ENCODE measurements at regions not wholly inside any gene's neighbourhood (a gene's known extent, or its start where the extent isn't known, plus 50 kb on each side); places are given as distances from the start of the nearest gene placed in this dataset.
"Not testable (repeated sequence)": the region's sequence is repeated elsewhere in the genome, so short reads cannot be mapped to it uniquely, and the experiment has no call there.

- not testable (repeated sequence) for DNase-seq
Observed at GRCh38 chr6:21282360-21282759, 311.2 kb upstream of the SOX4 start.

- no peak for DNase-seq
Observed at GRCh38 chr6:21284166-21284565, 309.4 kb upstream of the SOX4 start.

- DNase-seq: no peak
Observed at GRCh38 chr6:21284706-21285105, 308.8 kb upstream of the SOX4 start.

- no peak for DNase-seq
Observed at GRCh38 chr6:21294144-21294543, 299.4 kb upstream of the SOX4 start.

GRCh38 chr6:21295506-21296240 is 297.9 kb upstream of the SOX4 start:
- no peak for DNase-seq

GRCh38 chr6:21297665-21298064 is 295.9 kb upstream of the SOX4 start:
- DNase-seq: no peak

- no peak for DNase-seq
Observed at GRCh38 chr6:21299216-21299615, 294.3 kb upstream of the SOX4 start.

- DNase-seq: no peak
Observed at GRCh38 chr6:21300439-21300838, 293.1 kb upstream of the SOX4 start.

- DNase-seq: no peak
Observed at GRCh38 chr6:21305893-21306332, 287.6 kb upstream of the SOX4 start.

GRCh38 chr6:21306546-21306945 is 287.0 kb upstream of the SOX4 start:
- no peak for DNase-seq

GRCh38 chr6:21309807-21310221 is 283.7 kb upstream of the SOX4 start:
- no peak for DNase-seq

GRCh38 chr6:21310568-21311140 is 282.9 kb upstream of the SOX4 start:
- DNase-seq: no peak

- DNase-seq: no peak
Observed at GRCh38 chr6:21312118-21312517, 281.4 kb upstream of the SOX4 start.

- DNase-seq: no peak
Observed at GRCh38 chr6:21317642-21318041, 275.9 kb upstream of the SOX4 start.

GRCh38 chr6:21321076-21321475 is 272.5 kb upstream of the SOX4 start:
- DNase-seq: no peak

- no peak for DNase-seq
Observed at GRCh38 chr6:21321531-21321930, 272.0 kb upstream of the SOX4 start.

- DNase-seq: no peak
Observed at GRCh38 chr6:21323577-21323976, 270.0 kb upstream of the SOX4 start.

- no peak for DNase-seq
Observed at GRCh38 chr6:21325201-21325856, 268.2 kb upstream of the SOX4 start.

GRCh38 chr6:21327326-21328112 is 266.0 kb upstream of the SOX4 start:
- no peak for DNase-seq

- no peak for DNase-seq
Observed at GRCh38 chr6:21331235-21331634, 262.3 kb upstream of the SOX4 start.

GRCh38 chr6:21332077-21332476 is 261.5 kb upstream of the SOX4 start:
- no peak for DNase-seq

- no peak for DNase-seq
Observed at GRCh38 chr6:21332660-21333059, 260.9 kb upstream of the SOX4 start.

- no peak for DNase-seq
Observed at GRCh38 chr6:21333715-21334114, 259.8 kb upstream of the SOX4 start.

Measured in bone marrow (tissue), 2 donors.